PC-9 (cell line): ENCODE measurements at regions not wholly inside any gene's neighbourhood (a gene's known extent, or its start where the extent isn't known, plus 50 kb on each side); places are given as distances from the start of the nearest gene placed in this dataset.
"Not testable (repeated sequence)": the region's sequence is repeated elsewhere in the genome, so short reads cannot be mapped to it uniquely, and the experiment has no call there.

Experiments
- EZH2 ChIP-seq: fragments of 200-600 bp; sonication (generic); IDR thresholded peaks from 2 replicates; pipeline ENCODE4 v1.8.0; 2017; ENCODE audit warnings: antibody characterized with exemption, low read depth
- TF ChIP-seq, protein P1 (sequence below): fragments of 200-600 bp; sonication (generic); conservative IDR thresholded peaks from 2 replicates; pipeline ENCODE4 v1.6.1; 2017; ENCODE audit warnings: mixed run types, antibody characterized with exemption, mild to moderate bottlenecking, moderate library complexity

GRCh38 chr21:25467071-25467470 is 140.2 kb downstream of the MRPL39 start:
- TF ChIP-seq, protein P1, sequence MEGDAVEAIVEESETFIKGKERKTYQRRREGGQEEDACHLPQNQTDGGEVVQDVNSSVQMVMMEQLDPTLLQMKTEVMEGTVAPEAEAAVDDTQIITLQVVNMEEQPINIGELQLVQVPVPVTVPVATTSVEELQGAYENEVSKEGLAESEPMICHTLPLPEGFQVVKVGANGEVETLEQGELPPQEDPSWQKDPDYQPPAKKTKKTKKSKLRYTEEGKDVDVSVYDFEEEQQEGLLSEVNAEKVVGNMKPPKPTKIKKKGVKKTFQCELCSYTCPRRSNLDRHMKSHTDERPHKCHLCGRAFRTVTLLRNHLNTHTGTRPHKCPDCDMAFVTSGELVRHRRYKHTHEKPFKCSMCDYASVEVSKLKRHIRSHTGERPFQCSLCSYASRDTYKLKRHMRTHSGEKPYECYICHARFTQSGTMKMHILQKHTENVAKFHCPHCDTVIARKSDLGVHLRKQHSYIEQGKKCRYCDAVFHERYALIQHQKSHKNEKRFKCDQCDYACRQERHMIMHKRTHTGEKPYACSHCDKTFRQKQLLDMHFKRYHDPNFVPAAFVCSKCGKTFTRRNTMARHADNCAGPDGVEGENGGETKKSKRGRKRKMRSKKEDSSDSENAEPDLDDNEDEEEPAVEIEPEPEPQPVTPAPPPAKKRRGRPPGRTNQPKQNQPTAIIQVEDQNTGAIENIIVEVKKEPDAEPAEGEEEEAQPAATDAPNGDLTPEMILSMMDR, result not testable (repeated sequence)
- TF ChIP-seq EZH2, result not testable (repeated sequence)
